Epithelial cell of prostate (primary cell): ENCODE measurements at regions not wholly inside any gene's neighbourhood (a gene's known extent, or its start where the extent isn't known, plus 50 kb on each side); places are given as distances from the start of the nearest gene placed in this dataset.
"Not testable (repeated sequence)": the region's sequence is repeated elsewhere in the genome, so short reads cannot be mapped to it uniquely, and the experiment has no call there.

ENCODE experiments used
- DNase-seq: peaks from one replicate; pipeline ENCODE4 v3.0.0-alpha.2; 2011; ENCODE audit warnings: low read depth, low spot score
- H3K27ac ChIP-seq: fragments of 450-650 bp; 2 replicates; pipeline ENCODE4 v1.5.1; 2017; ENCODE audit warnings: mild to moderate bottlenecking

GRCh38 chr6:146972546-146972945, 231.7 kb upstream of the STXBP5 start:
- no peak overlapping the region for H3K27ac ChIP-seq
- no peak for DNase-seq

- DNase-seq: no peak
- no peak overlapping the region for H3K27ac ChIP-seq
Measured at GRCh38 chr6:146974351-146974750, 229.9 kb upstream of the STXBP5 start.

GRCh38 chr6:146975093-146975492, 229.1 kb upstream of the STXBP5 start:
- no peak for DNase-seq
- H3K27ac ChIP-seq: no peak overlapping the region

- DNase-seq: no peak
Measured at GRCh38 chr6:146980900-146981329, 223.3 kb upstream of the STXBP5 start.

GRCh38 chr6:146981981-146982380, 222.2 kb upstream of the STXBP5 start:
- DNase-seq: no peak

More at GRCh38 chr6:146980900-146981329, 223.3 kb upstream of the STXBP5 start:
- no peak overlapping the region for H3K27ac ChIP-seq

GRCh38 chr6:146984251-146984924, 219.8 kb upstream of the STXBP5 start:
- no peak for DNase-seq
- H3K27ac ChIP-seq: no peak overlapping the region

More at GRCh38 chr6:146981981-146982380, 222.2 kb upstream of the STXBP5 start:
- no peak overlapping the region for H3K27ac ChIP-seq

- no peak overlapping the region for H3K27ac ChIP-seq
- no peak for DNase-seq
Measured at GRCh38 chr6:146985111-146985510, 219.1 kb upstream of the STXBP5 start.

GRCh38 chr6:146985966-146986365, 218.3 kb upstream of the STXBP5 start:
- no peak overlapping the region for H3K27ac ChIP-seq
- no peak for DNase-seq

GRCh38 chr6:146987938-146988337, 216.3 kb upstream of the STXBP5 start:
- not testable (repeated sequence) for H3K27ac ChIP-seq, DNase-seq

GRCh38 chr6:146989860-146990259, 214.4 kb upstream of the STXBP5 start:
- no peak for DNase-seq
- H3K27ac ChIP-seq: no peak overlapping the region

- DNase-seq: no peak
- H3K27ac ChIP-seq: no peak overlapping the region
Measured at GRCh38 chr6:146990284-146990683, 213.9 kb upstream of the STXBP5 start.

GRCh38 chr6:146990821-146991798, 213.1 kb upstream of the STXBP5 start:
- no peak for DNase-seq
- H3K27ac ChIP-seq: no peak overlapping the region

- no peak for DNase-seq
- H3K27ac ChIP-seq: no peak overlapping the region
Measured at GRCh38 chr6:146997062-146997461, 207.2 kb upstream of the STXBP5 start.

GRCh38 chr6:146999766-147000165, 204.5 kb upstream of the STXBP5 start:
- no peak for DNase-seq
- no peak overlapping the region for H3K27ac ChIP-seq

- DNase-seq: no peak
- H3K27ac ChIP-seq: no peak overlapping the region
Measured at GRCh38 chr6:147000545-147001488, 203.4 kb upstream of the STXBP5 start.

- no peak for DNase-seq
- no peak overlapping the region for H3K27ac ChIP-seq
Measured at GRCh38 chr6:147001621-147002020, 202.6 kb upstream of the STXBP5 start.

- no peak for DNase-seq
- no peak overlapping the region for H3K27ac ChIP-seq
Measured at GRCh38 chr6:147003186-147003585, 201.0 kb upstream of the STXBP5 start.

- DNase-seq: no peak
Measured at GRCh38 chr6:147005499-147005898, 198.7 kb upstream of the STXBP5 start.

GRCh38 chr6:147007441-147007840, 196.8 kb upstream of the STXBP5 start:
- no peak overlapping the region for H3K27ac ChIP-seq
- DNase-seq: no peak

More at GRCh38 chr6:147005499-147005898, 198.7 kb upstream of the STXBP5 start:
- H3K27ac ChIP-seq: no peak overlapping the region

GRCh38 chr6:147009358-147009757, 194.9 kb upstream of the STXBP5 start:
- no peak for DNase-seq

More at GRCh38 chr6:147009358-147009757, 194.9 kb upstream of the STXBP5 start:
- H3K27ac ChIP-seq: no peak overlapping the region
